HEK293 (cell line): ENCODE measurements at regions not wholly inside any gene's neighbourhood (a gene's known extent, or its start where the extent isn't known, plus 50 kb on each side); places are given as distances from the start of the nearest gene placed in this dataset.

Experiments
- CTCF ChIA-PET: fragments of 350-600 bp; formaldehyde crosslinking; extraction: SDS; loops from one replicate; lab custom pipeline; 2021; ENCODE audit warnings: antibody characterized with exemption; lab: Yijun Ruan, JAX
- POLR2A ChIA-PET: fragments of 300-600 bp; formaldehyde crosslinking; extraction: SDS; loops from one replicate; lab custom pipeline; 2020; ENCODE audit warnings: antibody characterized with exemption, inconsistent platforms; lab: Yijun Ruan, JAX
- H3K27ac ChIP-seq: fragments of 200-500 bp; sonication (Bioruptor generic); 2 replicates; pipeline ENCODE4 v1.5.1; 2014; ENCODE audit warnings: low read depth, low read length, control low read depth, inconsistent platforms; ENCODE audit errors: extremely low read depth
- H3K36me3 ChIP-seq, 2 experiments: fragments of 200-500 bp in 1 of 2; sonication (Bioruptor generic) in 1 of 2; 1 replicate in 1 of 2; 2 replicates in 1 of 2; pipeline ENCODE4 v1.5.1; 2014 to 2017; ENCODE audit warnings: inconsistent platforms in 2 of 2, low read length in 2 of 2; ENCODE audit not compliant: control insufficient read depth in 2 of 2, insufficient read depth in 1 of 2
- H3K4me1 ChIP-seq: fragments of 200-500 bp; sonication (Bioruptor generic); 2 replicates; pipeline ENCODE4 v1.5.1; 2014; ENCODE audit warnings: mild to moderate bottlenecking, low read length, inconsistent platforms; ENCODE audit not compliant: control insufficient read depth, insufficient read depth
- H3K4me3 ChIP-seq: 2 replicates; pipeline ENCODE4 v1.5.1; 2011; ENCODE audit warnings: low read depth, mild to moderate bottlenecking, control low read depth, low read length, moderate library complexity
- H3K9me3 ChIP-seq: fragments of 200-500 bp; sonication (Bioruptor generic); 2 replicates; pipeline ENCODE4 v1.5.1; 2014; ENCODE audit warnings: low read depth, low read length, inconsistent platforms; ENCODE audit not compliant: control insufficient read depth, insufficient read depth
- GLIS1 ChIP-seq: fragments of 450-650 bp; formaldehyde crosslinking; IDR thresholded peaks from 2 replicates; pipeline ENCODE4 v1.5.1; 2016; ENCODE audit warnings: missing biosample characterization, missing genetic modification characterization
- HOXD13 ChIP-seq: sonication (generic); formaldehyde crosslinking; IDR thresholded peaks from 2 replicates; pipeline ENCODE4 v1.8.0; 2022; ENCODE audit warnings: missing genetic modification reagents, borderline replicate concordance
- IKZF3 ChIP-seq: fragments of 450-650 bp; IDR thresholded peaks from 2 replicates; pipeline ENCODE4 v1.5.0; 2018; ENCODE audit warnings: missing biosample characterization, mild to moderate bottlenecking, missing genetic modification characterization, moderate library complexity
- OSR2 ChIP-seq: fragments of 450-650 bp; formaldehyde crosslinking; IDR thresholded peaks from 2 replicates; pipeline ENCODE4 v1.5.1; 2016; ENCODE audit warnings: missing biosample characterization, missing genetic modification characterization
- PBX3 ChIP-seq: sonication (generic); formaldehyde crosslinking; IDR thresholded peaks from 2 replicates; pipeline ENCODE4 v1.8.1; 2022; ENCODE audit warnings: mild to moderate bottlenecking, moderate library complexity, missing genetic modification reagents
- PRDM1 ChIP-seq: fragments of 450-650 bp; formaldehyde crosslinking; IDR thresholded peaks from 2 replicates; pipeline ENCODE4; 2016; ENCODE audit warnings: missing biosample characterization, missing genetic modification characterization
- PRDM6 ChIP-seq: fragments of 450-650 bp; formaldehyde crosslinking; IDR thresholded peaks from 2 replicates; pipeline ENCODE4 v1.5.1; 2017; ENCODE audit warnings: missing biosample characterization, missing genetic modification characterization
- SETDB1 ChIP-seq: IDR thresholded peaks from one replicate; pipeline ENCODE4 v1.6.1; 2017; ENCODE audit warnings: mild to moderate bottlenecking, low read length, moderate library complexity, mixed read lengths; ENCODE audit not compliant: insufficient read length
- TCF7L2 ChIP-seq: IDR thresholded peaks from 2 replicates; pipeline ENCODE4 v1.6.1; 2011; ENCODE audit warnings: low read depth, mild to moderate bottlenecking, inconsistent platforms, low read length, moderate library complexity, borderline replicate concordance
- ZBTB21 ChIP-seq: fragments of 450-650 bp; formaldehyde crosslinking; IDR thresholded peaks from 2 replicates; pipeline ENCODE4 v1.5.1; 2017; ENCODE audit warnings: missing biosample characterization, missing genetic modification characterization
- ZNF2 ChIP-seq: fragments of 450-650 bp; formaldehyde crosslinking; IDR thresholded peaks from 2 replicates; pipeline ENCODE4 v1.5.1; 2016; ENCODE audit warnings: missing biosample characterization, missing genetic modification characterization
- ZNF248 ChIP-seq: fragments of 450-650 bp; formaldehyde crosslinking; IDR thresholded peaks from 2 replicates; pipeline ENCODE4 v1.5.1; 2017; ENCODE audit warnings: missing biosample characterization, missing genetic modification characterization
- ZNF473 ChIP-seq: fragments of 450-650 bp; formaldehyde crosslinking; IDR thresholded peaks from 2 replicates; pipeline ENCODE4 v1.5.1; 2017; ENCODE audit warnings: missing biosample characterization, missing genetic modification characterization
- ZNF626 ChIP-seq: fragments of 450-650 bp; sonication (Bioruptor Pico); formaldehyde crosslinking; IDR thresholded peaks from 2 replicates; pipeline ENCODE4 v1.5.1; 2018; ENCODE audit warnings: missing biosample characterization, missing genetic modification characterization, inconsistent platforms
- ZNF654 ChIP-seq: fragments of 450-650 bp; formaldehyde crosslinking; IDR thresholded peaks from 2 replicates; pipeline ENCODE4 v1.5.1; 2016; ENCODE audit warnings: low read depth, missing biosample characterization, missing genetic modification characterization
- ZNF768 ChIP-seq: fragments of 450-650 bp; formaldehyde crosslinking; IDR thresholded peaks from 2 replicates; pipeline ENCODE4 v1.5.1; 2018; ENCODE audit warnings: missing biosample characterization, mild to moderate bottlenecking, missing genetic modification characterization
- ZNF776 ChIP-seq: fragments of 450-650 bp; formaldehyde crosslinking; IDR thresholded peaks from 2 replicates; pipeline ENCODE4 v1.5.0; 2017; ENCODE audit warnings: missing biosample characterization, missing genetic modification characterization, borderline replicate concordance
- ZXDB ChIP-seq: fragments of 450-650 bp; formaldehyde crosslinking; IDR thresholded peaks from 2 replicates; pipeline ENCODE4 v1.5.1; 2016; ENCODE audit warnings: missing biosample characterization, missing genetic modification characterization
- TF ChIP-seq, protein P1 (sequence below): fragments of 450-650 bp; formaldehyde crosslinking; IDR thresholded peaks from 2 replicates; pipeline ENCODE4 v1.5.1; 2016; ENCODE audit warnings: missing biosample characterization, missing genetic modification characterization, borderline replicate concordance
- TF ChIP-seq, protein P2 (sequence below): fragments of 450-650 bp; formaldehyde crosslinking; IDR thresholded peaks from 2 replicates; pipeline ENCODE4 v1.5.1; 2016; ENCODE audit warnings: missing biosample characterization, missing genetic modification characterization
- TF ChIP-seq, protein P3 (sequence below): fragments of 450-650 bp; formaldehyde crosslinking; IDR thresholded peaks from 2 replicates; pipeline ENCODE4 v1.5.1; 2017; ENCODE audit warnings: missing biosample characterization, missing genetic modification characterization

DNA sequence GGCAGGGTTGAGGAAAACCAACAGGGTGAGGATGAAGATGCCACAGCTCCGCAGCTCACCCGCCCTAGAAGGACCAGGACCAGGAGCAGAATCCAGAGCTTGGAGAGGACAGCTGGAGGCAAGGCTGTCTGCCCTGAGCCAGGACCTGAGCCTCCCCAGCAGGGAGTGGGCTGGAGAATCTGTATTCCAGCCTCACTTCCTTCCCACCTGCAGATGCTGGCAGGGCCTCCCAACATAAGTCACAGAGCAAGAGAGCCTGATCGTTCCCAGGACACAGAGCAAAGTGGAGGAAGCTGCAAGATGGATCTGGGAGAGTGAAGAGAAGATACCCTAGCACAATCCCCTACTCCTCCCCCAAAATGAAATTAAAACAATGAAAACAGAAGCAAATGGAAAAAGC lies 61.7 kb upstream of the WASF3 start:
- Histone ChIP-seq H3K36me3 (no peaks in the 10 kb centered on the region), H3K4me1 (no peaks in the 10 kb centered on the region), H3K27ac (no peak overlapping the region), H3K4me3 (no peak overlapping the region), H3K9me3 (no peaks in the 10 kb centered on the region)
- TF ChIP-seq ZNF776 (no peak), ZNF654 (tag by site-specific recombination) (no peak), SETDB1 (no peak), ZNF473 (tag by site-specific recombination) (no peak)
- ChIA-PET CTCF (interaction anchor here (0.6 to 5.6 kb wide), 10 partner anchors 13 to 419 kb away, joined by 3 to 52 read pairs (median 4); no protein-coding TSS in a partner anchor), POLR2A (interaction anchor here (0.6 kb wide), 1 partner anchor 1604 kb away, joined by 3 read pairs; the partner anchor contains the start of gene FLT3)

DNA sequence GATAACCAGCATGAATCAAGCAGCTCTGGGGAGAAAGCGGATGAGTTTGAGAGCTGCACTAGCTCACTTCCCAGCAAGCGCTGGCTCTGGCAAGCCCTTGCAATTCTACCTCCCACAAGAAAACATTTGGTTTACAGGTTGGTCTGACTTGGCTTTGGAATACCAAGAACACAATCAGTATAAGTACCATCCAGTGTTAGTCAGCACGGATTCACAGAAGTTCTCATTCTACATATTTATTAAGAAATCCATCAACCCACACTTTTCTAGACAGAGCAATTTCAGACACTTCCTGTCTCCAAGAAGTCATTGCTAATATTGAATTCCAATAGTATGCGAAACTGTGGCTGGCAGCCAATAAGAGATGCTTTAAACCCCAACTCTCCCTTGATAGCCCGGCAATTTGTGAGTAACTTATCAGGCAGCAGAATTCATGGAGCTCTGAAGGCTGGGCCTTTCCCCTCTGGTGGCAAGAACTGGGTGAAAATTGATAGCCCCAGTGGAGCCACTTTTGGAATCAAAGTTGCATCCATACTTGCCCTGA lies 59.4 kb upstream of the WASF3 start:
- ChIA-PET CTCF (interaction anchor here (0.6 to 5.6 kb wide), 8 partner anchors 15 to 322 kb away, joined by 3 to 52 read pairs (median 5); no protein-coding TSS in a partner anchor), POLR2A (no interaction called here)
- H3K27ac ChIP-seq: no peak overlapping the region

More for the DNA sequence above, 59.4 kb upstream of the WASF3 start:
- TF ChIP-seq ZNF768 (tag by site-specific recombination) (no peak), PRDM6 (tag by site-specific recombination) (no peak), ZNF473 (tag by site-specific recombination) (no peak), ZNF626 (tag by site-specific recombination) (no peak), ZXDB (tag by site-specific recombination) (no peak), IKZF3 (tag by site-specific recombination) (no peak), TCF7L2 (no peak), OSR2 (no peak), PRDM1 (tag by site-specific recombination) (no peak), GLIS1 (tag by site-specific recombination) (no peak), ZNF2 (tag by site-specific recombination) (no peak), ZBTB21 (no peak), HOXD13 (CRISPR knock-in tag) (no peak), PBX3 (CRISPR knock-in tag) (no peak), ZNF248 (tag by site-specific recombination) (no peak)
- TF ChIP-seq, protein P1, sequence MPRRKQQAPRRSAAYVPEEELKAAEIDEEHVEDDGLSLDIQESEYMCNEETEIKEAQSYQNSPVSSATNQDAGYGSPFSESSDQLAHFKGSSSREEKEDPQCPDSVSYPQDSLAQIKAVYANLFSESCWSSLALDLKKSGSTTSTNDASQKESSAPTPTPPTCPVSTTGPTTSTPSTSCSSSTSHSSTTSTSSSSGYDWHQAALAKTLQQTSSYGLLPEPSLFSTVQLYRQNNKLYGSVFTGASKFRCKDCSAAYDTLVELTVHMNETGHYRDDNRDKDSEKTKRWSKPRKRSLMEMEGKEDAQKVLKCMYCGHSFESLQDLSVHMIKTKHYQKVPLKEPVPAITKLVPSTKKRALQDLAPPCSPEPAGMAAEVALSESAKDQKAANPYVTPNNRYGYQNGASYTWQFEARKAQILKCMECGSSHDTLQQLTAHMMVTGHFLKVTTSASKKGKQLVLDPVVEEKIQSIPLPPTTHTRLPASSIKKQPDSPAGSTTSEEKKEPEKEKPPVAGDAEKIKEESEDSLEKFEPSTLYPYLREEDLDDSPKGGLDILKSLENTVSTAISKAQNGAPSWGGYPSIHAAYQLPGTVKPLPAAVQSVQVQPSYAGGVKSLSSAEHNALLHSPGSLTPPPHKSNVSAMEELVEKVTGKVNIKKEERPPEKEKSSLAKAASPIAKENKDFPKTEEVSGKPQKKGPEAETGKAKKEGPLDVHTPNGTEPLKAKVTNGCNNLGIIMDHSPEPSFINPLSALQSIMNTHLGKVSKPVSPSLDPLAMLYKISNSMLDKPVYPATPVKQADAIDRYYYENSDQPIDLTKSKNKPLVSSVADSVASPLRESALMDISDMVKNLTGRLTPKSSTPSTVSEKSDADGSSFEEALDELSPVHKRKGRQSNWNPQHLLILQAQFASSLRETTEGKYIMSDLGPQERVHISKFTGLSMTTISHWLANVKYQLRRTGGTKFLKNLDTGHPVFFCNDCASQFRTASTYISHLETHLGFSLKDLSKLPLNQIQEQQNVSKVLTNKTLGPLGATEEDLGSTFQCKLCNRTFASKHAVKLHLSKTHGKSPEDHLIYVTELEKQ: no peak
- TF ChIP-seq, protein P2, sequence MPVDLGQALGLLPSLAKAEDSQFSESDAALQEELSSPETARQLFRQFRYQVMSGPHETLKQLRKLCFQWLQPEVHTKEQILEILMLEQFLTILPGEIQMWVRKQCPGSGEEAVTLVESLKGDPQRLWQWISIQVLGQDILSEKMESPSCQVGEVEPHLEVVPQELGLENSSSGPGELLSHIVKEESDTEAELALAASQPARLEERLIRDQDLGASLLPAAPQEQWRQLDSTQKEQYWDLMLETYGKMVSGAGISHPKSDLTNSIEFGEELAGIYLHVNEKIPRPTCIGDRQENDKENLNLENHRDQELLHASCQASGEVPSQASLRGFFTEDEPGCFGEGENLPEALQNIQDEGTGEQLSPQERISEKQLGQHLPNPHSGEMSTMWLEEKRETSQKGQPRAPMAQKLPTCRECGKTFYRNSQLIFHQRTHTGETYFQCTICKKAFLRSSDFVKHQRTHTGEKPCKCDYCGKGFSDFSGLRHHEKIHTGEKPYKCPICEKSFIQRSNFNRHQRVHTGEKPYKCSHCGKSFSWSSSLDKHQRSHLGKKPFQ (tag by site-specific recombination): no peak
- TF ChIP-seq, protein P3, sequence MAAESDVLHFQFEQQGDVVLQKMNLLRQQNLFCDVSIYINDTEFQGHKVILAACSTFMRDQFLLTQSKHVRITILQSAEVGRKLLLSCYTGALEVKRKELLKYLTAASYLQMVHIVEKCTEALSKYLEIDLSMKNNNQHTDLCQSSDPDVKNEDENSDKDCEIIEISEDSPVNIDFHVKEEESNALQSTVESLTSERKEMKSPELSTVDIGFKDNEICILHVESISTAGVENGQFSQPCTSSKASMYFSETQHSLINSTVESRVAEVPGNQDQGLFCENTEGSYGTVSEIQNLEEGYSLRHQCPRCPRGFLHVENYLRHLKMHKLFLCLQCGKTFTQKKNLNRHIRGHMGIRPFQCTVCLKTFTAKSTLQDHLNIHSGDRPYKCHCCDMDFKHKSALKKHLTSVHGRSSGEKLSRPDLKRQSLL (tag by site-specific recombination): no peak
- Histone ChIP-seq H3K4me1 (no peaks in the 10 kb centered on the region), H3K4me3 (no peak overlapping the region), H3K36me3 (no peaks in the 10 kb centered on the region), H3K9me3 (no peaks in the 10 kb centered on the region)
